ENCODE measurements at regions not wholly inside any gene's neighbourhood (a gene's known extent, or its start where the extent isn't known, plus 50 kb on each side); places are given as distances from the start of the nearest gene placed in this dataset.

- TF ChIP-seq CTCF (conservative IDR thresholded peaks at IDR 0.05; ENCODE audit: low read depth) = no peak
- ChIA-PET CTCF (no interaction called here), POLR2A (ENCODE audit: low non-redundant PET) (no interaction called here)
- H3K27ac ChIP-seq = no peak overlapping the region
- no peak for DNase-seq (ENCODE audit: low spot score)
Measured at GRCh38 chr10:60570896-60571295, 181.2 kb upstream of the ANK3 start.

GRCh38 chr10:60570272-60570865, 180.7 kb upstream of the ANK3 start:
- TF ChIP-seq CTCF (conservative IDR thresholded peaks at IDR 0.05; ENCODE audit: low read depth) = no peak
- POLR2A ChIA-PET (ENCODE audit: low non-redundant PET) = no interaction called here
- CTCF ChIA-PET = no interaction called here
- H3K27ac ChIP-seq = no peak overlapping the region
- no peak for DNase-seq (ENCODE audit: low spot score)

- no peak for DNase-seq (ENCODE audit: low spot score)
- ChIA-PET CTCF (no interaction called here), POLR2A (ENCODE audit: low non-redundant PET) (no interaction called here)
- no peak overlapping the region for H3K27ac ChIP-seq
- no peak for TF ChIP-seq CTCF (conservative IDR thresholded peaks at IDR 0.05; ENCODE audit: low read depth)
Measured at GRCh38 chr10:60569681-60570080, 180.0 kb upstream of the ANK3 start.

- TF ChIP-seq CTCF (conservative IDR thresholded peaks at IDR 0.05; ENCODE audit: low read depth) = no peak
- ChIA-PET CTCF (no interaction called here), POLR2A (ENCODE audit: low non-redundant PET) (no interaction called here)
- no peak overlapping the region for H3K27ac ChIP-seq
- no peak for DNase-seq (ENCODE audit: low spot score)
Measured at GRCh38 chr10:60566096-60566495, 176.4 kb upstream of the ANK3 start.

GRCh38 chr10:60565492-60565891, 175.8 kb upstream of the ANK3 start:
- no peak overlapping the region for H3K27ac ChIP-seq
- ChIA-PET CTCF (no interaction called here), POLR2A (ENCODE audit: low non-redundant PET) (no interaction called here)
- no peak for TF ChIP-seq CTCF (conservative IDR thresholded peaks at IDR 0.05; ENCODE audit: low read depth)
- no peak for DNase-seq (ENCODE audit: low spot score)

GRCh38 chr10:60564475-60564874, 174.8 kb upstream of the ANK3 start:
- no peak for TF ChIP-seq CTCF (conservative IDR thresholded peaks at IDR 0.05; ENCODE audit: low read depth)
- H3K27ac ChIP-seq = no peak overlapping the region
- POLR2A ChIA-PET (ENCODE audit: low non-redundant PET) = no interaction called here
- CTCF ChIA-PET = no interaction called here
- no peak for DNase-seq (ENCODE audit: low spot score)

GRCh38 chr10:60560451-60560850, 170.8 kb upstream of the ANK3 start:
- POLR2A ChIA-PET (ENCODE audit: low non-redundant PET) = no interaction called here
- CTCF ChIA-PET = no interaction called here
- TF ChIP-seq CTCF (conservative IDR thresholded peaks at IDR 0.05; ENCODE audit: low read depth) = no peak
- no peak overlapping the region for H3K27ac ChIP-seq
- no peak for DNase-seq (ENCODE audit: low spot score)
